Activated CD8-positive, alpha-beta memory T cell treated with anti-CD3 and anti-CD28 coated beads, Interleukin-2, amount 50 U/mL, for 4 hours (primary cell): ENCODE measurements at regions not wholly inside any gene's neighbourhood (a gene's known extent, or its start where the extent isn't known, plus 50 kb on each side); places are given as distances from the start of the nearest gene placed in this dataset.
"Not testable (repeated sequence)": the region's sequence is repeated elsewhere in the genome, so short reads cannot be mapped to it uniquely, and the experiment has no call there.

ENCODE experiments used
- DNase-seq: peaks from one replicate; pipeline ENCODE4 v3.0.0-alpha.2; 2020

- no peak for DNase-seq
These were observed 63.0 kb downstream of the HLX start for GRCh38 chr1:220942278-220942677.

GRCh38 chr1:220942914-220943313 lies 63.7 kb downstream of the HLX start:
- DNase-seq: not testable (repeated sequence)

- DNase-seq: no peak
These were observed 64.2 kb downstream of the HLX start for GRCh38 chr1:220943319-220943996.

- DNase-seq: no peak
These were observed 71.3 kb downstream of the HLX start for GRCh38 chr1:220950576-220950975.

- DNase-seq: no peak
These were observed 73.9 kb downstream of the HLX start for GRCh38 chr1:220952961-220953643.

- DNase-seq: no peak
These were observed 75.3 kb downstream of the HLX start for GRCh38 chr1:220954321-220955075.

GRCh38 chr1:220955116-220955515 lies 75.9 kb downstream of the HLX start:
- DNase-seq: no peak

GRCh38 chr1:220956501-220957232 lies 77.4 kb downstream of the HLX start:
- DNase-seq: no peak

- DNase-seq: no peak
These were observed 78.0 kb downstream of the HLX start for GRCh38 chr1:220957233-220957605.

GRCh38 chr1:220958234-220958633 lies 79.0 kb downstream of the HLX start:
- no peak for DNase-seq

GRCh38 chr1:220962031-220962751 lies 82.9 kb downstream of the HLX start:
- DNase-seq: no peak

- DNase-seq: no peak
These were observed 86.8 kb downstream of the HLX start for GRCh38 chr1:220966041-220966440.

GRCh38 chr1:220966473-220966872 lies 87.2 kb downstream of the HLX start:
- DNase-seq: no peak

- DNase-seq: no peak
These were observed 87.8 kb downstream of the HLX start for GRCh38 chr1:220966881-220967611.

GRCh38 chr1:220967911-220968310 lies 88.7 kb downstream of the HLX start:
- DNase-seq: no peak

GRCh38 chr1:220969281-220969680 lies 90.0 kb downstream of the HLX start:
- DNase-seq: not testable (repeated sequence)

GRCh38 chr1:220970311-220970710 lies 91.1 kb downstream of the HLX start:
- no peak for DNase-seq

- no peak for DNase-seq
These were observed 92.0 kb downstream of the HLX start for GRCh38 chr1:220971221-220971620.

GRCh38 chr1:220974431-220974830 lies 95.2 kb downstream of the HLX start:
- DNase-seq: no peak

GRCh38 chr1:220976390-220976789 lies 97.1 kb downstream of the HLX start:
- no peak for DNase-seq

- no peak for DNase-seq
These were observed 100.1 kb downstream of the HLX start for GRCh38 chr1:220979371-220979770.

- DNase-seq: no peak
These were observed 103.4 kb downstream of the HLX start for GRCh38 chr1:220982686-220983085.
